ENCODE measurements at regions not wholly inside any gene's neighbourhood (a gene's known extent, or its start where the extent isn't known, plus 50 kb on each side); places are given as distances from the start of the nearest gene placed in this dataset.

DNA sequence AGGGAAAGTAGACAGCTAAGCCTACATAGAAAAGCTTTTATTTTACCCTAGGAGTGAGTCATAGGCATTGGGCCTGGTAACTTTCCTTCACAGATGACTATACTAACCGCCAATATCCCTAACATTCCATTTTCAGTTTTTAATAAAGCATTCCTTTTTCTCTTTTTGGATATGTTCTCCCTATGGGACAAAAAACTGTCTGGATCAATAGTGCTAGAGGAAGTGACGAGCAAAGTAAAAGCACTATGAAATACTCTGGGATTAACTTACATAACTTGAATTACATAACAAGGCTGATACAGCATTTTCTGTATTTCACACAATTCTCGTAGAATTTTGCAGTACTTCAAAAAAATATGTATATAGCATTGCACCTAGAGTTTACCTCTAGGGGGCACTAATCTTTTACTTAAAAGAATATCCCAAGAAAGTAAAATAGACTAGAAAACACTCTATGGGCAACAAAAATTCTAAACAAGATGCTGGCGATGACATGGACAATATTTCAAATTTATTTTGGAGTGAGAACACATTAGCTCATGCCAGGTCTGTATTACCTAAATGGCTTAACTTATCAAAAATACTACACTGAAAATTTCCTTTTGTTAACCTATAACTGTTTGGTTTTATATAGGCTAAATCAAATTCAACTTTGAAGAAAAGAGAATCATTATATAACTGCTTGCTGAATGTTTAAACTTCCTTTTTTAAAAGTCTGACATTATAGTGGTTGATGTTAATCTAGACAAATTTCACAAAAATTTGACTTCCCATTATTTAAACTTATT is 66.3 kb upstream of the DST start:
- peak in 1 of 2 donors; percentile 13 for DNase-seq

DNA sequence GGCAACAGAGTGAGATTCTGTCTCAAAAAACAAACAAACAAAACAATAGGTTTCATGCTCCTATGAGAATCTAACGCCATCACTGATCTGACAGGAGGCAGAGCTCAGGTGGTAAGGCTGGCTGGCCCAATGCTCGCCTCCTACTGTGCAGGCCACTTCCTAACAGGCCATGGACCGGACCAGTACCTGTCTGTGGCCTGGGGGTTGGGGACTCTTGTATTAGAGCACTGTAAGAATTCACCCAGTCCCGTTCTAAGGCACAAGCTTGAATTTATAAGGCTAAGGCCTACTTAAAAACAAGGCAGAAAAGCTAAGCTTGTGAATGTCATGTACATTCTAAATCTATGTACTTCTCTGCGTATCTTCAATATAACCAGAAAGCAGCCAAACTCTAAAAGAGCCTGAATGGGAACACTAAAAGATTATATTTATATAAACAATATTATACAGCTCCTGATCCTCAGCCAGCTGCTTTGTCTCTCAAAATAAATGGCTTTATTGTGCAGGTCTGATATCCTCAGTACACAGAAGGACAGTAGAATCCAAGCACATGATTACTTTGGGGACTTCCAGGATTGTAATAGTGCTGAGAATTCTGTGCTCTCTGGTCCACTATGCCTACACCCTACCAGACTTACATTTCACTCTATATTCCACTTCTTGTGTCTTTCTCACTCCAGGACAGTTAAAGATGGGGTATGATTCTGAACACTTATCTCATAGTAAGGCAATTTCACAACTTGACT is 64.5 kb upstream of the DST start:
- DNase-seq: no peak

DNA sequence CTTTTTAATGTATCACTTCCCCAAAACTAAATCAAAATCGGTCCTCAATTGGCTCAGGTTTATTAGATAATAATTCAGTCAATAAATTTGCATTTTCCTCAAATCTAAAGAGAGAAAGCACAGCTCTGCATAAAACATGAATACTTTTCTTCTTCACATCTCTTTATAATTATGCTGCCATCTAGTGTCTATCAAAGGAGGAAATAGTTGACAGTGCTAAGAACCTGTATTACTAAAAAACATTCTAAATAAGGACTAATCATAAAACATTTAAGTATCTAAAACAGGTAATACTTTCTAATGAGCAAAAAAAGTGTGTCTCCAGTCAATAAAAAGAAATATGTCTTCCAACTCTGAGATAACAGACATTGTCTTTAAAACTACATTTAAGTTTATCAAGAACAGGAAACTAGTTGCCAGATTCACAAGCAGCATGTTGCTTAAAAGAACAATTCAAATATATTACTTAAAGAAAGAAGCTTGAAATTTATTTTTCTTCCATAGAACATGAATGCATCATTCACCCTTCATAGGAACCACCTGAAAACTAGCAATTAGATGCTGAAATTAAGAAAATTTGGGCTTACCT is 56.5 kb upstream of the DST start:
- no peak for DNase-seq

DNA sequence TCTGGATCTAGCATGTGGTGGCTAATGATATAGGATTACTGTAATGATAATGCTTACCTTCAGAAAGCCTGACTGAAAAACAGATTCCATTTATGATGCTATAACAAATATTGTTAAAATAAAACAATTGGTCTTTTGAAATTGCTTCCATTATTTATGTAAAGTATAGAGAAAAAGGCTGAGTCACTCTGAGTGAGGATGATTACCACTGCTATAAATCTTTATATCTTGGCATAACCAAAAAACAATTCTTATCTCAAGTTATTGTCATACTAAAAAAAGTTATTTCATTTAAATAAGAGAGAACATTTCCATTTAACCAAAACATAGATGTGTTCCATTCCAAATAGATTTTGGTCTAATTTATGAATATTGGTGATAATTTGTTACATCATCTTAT is 53.0 kb upstream of the DST start:
- no peak for DNase-seq

DNA sequence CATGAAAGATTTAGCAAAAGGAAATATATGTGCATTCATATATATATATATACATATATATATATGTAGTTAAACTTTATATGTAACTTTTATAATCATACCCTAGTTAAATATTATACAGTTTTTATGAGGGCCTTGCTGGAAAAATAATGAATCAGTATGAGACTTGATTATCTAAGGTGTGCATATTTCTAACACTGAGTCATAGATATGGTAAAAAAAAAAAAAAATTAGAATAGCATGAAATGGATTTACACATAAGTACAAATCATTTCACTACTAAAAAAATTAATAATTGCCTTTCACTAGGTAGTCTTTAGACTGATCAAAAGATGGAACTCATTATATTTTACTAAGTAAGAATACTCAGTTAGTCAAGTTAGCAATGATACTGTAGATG is 51.3 kb upstream of the DST start:
- DNase-seq: no peak

DNA sequence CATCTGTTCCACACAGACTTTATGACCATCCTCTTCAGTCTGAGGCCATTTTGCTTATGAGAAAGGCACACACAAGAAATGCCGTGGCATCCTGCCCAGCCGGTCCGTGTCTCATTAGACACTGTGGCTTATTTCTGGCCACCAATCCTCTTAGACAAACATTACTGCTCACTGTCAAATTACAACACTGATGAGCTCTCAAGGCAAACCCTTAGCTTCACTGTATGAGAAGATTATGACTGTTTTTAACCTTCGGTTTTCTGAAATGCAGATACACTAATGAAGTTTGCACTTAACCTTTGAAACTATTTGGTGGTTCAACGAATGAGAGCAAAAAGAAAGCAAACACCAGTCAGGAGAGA is 50.5 kb upstream of the DST start:
- no peak for DNase-seq

DNA sequence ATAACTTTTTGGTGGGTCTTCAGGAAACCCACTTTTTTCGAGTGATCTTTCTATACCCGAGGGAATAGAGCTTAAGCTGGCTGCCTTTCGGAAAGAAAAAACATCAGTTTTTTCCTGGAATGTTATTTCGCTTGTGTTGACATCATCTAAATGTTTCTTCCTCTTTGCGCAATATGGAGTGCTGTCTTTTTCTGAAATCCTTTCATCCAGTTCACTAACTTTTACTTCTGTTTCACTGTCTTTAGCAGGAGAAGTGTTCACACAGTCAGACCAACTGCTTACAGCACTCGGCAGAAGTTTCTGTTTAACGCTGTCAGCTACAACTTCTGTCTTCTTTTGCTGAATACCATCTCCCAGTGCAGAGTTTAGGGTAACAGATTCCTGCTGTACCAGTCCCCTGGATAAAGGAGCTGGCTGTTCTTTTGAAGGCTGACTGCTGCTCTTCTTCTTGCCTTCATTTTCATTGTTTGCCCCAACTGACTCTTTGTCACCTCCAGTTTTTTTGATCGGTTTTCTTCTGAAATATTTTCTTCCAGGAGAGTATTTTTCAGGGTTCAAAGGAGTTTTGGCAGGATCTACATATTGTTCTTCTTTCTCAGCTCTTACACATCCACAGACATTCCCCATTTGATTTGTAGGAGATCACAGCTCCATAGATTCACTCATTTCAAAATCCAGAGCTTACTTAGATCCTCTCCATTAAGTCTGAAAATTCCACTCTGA is 50.0 kb upstream of the DST start:
- DNase-seq: no peak
